T47D (cell line): ENCODE measurements at regions not wholly inside any gene's neighbourhood (a gene's known extent, or its start where the extent isn't known, plus 50 kb on each side); places are given as distances from the start of the nearest gene placed in this dataset.
A peak's percentile ranks its signal among the peaks of the same experiment; 100 is the strongest.

Experiments used
- DNase-seq, 2 experiments: peaks; one replicate each; pipeline versions ENCODE4 v3.0.0 to v3.0.0-alpha.2; 2011 to 2012; ENCODE audit warnings: low read depth in 1 of 2, low spot score in 1 of 2
- JUND ChIP-seq: IDR thresholded peaks from 2 replicates; pipeline ENCODE4 v1.6.1; 2012; ENCODE audit warnings: low read depth
- in situ Hi-C: cut with HindIII; loops from 2 replicates; pipeline ENCODE4 v1.10.0; 2016; ENCODE audit warnings: low sequenced_read_pairs, low pct_unique_long_range_greater_than_20kb

DNA sequence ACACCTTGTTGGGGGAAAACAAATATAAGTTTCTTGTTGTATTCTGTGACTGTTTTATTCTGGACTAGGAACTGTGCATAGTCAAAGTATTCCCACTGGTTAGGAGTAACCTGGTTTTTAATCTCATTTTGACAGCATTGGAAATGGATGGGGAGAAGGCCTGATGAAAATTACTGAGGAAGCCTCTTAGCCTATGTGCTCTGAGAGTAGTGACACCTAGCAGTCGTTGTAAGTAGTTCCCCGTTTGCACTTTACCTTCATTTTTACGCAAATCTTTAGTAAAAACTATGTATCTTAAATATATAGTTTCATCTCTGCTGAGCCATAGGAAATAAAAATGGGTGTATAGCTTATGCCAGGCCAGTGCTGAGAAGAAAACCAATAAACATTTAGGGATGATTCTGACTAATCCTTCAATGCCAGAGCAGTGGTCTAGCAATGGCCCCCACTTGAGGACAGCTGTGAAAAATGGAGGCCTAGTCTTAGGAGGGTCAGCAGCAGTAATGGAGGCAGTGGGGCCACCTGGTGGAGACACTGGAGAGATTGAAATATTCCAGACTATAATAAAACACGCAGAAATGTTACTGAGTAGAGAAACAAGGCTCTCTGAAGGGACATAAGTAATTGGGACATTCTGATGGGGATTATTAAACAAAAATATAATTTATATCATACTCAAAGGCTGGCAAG is 133.2 kb upstream of the NOVA1 start:
- peak in 1 of 2 experiments; percentile 54 for DNase-seq
- TF ChIP-seq JUND, result no peak

DNA sequence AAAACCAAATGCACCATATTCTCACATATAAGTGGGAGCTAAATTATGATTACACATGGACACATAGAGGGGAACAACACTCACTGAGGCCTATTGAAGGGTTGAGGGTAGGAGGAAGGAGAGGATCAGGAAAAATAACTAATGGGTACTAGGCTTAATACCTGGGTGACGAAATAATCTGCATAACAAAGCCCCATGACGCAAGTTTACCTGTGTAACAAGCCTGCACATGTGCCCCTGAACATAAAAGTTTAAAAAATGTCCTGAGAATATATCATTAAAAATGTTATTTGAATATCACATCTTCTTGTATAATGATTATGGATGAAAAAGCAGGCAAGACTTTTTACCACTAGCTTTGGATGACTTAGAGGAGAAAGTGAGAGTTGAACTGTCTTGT is 138.0 kb upstream of the NOVA1 start:
- TF ChIP-seq JUND, result no peak
- in situ Hi-C loops, result no loop called here

More for the DNA sequence above, 133.2 kb upstream of the NOVA1 start:
- in situ Hi-C loops, result no loop called here

DNA sequence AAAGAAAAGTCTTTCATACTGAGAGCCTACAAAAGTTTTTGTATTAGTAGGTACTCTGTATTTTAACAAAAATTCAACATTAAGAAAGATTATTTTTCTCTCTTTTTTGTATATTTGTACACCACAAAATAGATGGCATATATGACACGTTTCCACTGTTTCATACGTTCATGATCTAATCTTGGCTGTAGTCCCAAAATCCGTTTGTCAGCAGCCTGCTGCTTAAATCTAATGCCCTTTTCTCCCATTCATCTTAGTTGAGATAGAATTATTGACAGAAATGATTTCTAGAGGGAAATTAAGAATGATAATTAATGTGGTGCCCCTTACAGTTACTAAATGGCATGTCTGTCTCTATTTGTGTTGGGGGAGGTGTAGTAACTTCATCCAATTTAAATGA is 140.7 kb upstream of the NOVA1 start:
- no peak for DNase-seq
- in situ Hi-C loops, result no loop called here
- TF ChIP-seq JUND, result no peak

More for the DNA sequence above, 138.0 kb upstream of the NOVA1 start:
- no peak for DNase-seq

DNA sequence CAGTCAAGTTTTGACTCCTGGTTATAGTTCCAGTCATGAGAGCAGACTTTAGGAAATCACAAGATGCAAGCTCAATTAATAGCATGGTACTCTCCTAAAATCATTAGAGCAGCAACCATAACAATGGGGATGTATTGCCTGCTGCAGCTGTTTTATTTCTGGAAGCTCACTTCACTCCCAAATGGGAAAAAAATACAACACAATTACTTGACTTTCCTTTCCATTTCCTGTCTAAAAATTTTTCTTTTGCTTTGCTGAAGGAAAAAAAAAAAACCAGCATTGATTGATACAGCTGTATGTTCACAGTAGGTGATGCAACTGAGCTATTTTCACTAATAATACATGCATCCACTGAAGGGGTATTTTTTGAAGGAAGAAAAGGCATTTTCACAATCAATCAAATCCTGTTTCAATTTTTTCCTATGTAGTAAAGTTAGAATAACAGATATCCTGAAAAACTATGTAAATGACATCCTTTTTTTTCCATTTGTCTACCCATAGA is 143.9 kb upstream of the NOVA1 start:
- TF ChIP-seq JUND, result no peak
- in situ Hi-C loops, result no loop called here

DNA sequence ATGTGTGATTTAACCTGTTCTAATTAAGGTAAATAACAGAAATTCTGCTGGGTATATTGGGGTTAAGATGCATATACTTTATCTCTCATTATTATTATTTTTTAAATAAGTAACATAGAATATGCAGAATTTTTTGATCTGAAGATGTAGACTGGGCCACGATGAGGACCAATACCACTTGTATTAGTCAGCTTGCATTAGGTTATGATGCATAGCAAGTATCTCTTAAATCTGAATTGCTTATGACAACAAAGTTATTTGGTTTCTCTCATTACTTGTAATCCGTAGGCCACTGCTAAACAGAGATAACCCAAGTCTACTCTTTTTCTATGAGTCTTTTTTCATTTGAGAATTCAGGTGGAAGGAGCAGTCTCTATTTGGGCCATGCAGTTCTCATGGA is 145.5 kb upstream of the NOVA1 start:
- TF ChIP-seq JUND, result no peak
- in situ Hi-C loops, result no loop called here
- no peak for DNase-seq

More for the DNA sequence above, 143.9 kb upstream of the NOVA1 start:
- DNase-seq, result no peak

DNA sequence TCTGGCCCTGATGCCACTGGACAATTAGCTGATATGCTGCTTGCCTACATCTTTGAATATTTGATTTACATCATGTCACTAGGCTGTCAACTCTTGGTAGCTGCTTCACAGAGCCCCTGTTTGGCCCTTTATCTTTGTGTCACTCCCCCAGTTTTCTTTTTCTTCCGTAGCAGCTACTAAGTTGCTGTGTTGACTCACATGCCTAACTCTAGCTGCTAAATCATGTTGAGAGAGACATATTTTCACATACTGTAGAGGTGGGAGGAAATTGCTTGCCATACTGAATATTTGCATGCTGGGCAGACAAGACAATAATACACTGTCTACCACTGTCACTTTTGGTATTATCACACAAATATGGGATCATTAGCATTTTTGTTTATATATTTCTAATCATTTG is 147.1 kb upstream of the NOVA1 start:
- TF ChIP-seq JUND, result no peak
- in situ Hi-C loops, result no loop called here
- DNase-seq, result no peak

DNA sequence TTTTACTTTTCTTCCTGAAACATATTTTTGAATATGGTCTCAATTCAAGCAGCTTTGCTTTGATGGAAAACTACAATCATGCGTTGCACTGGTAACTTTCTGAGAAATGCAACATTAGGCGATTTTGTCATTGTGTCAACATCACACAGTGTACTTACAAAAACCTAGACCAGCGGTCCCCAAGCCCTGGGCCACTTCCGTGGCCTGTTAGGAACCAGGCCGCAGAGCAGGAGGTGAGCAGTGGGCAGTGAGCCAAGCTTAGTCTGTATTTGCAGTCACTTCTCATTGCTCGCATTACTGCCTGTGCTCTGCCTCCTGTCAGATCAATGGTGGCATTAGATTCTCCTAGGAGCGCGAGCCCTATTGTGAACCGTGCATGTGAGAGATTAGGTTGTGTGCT is 163.7 kb upstream of the NOVA1 start:
- DNase-seq, result peak in 1 of 2 experiments; percentile 22
- TF ChIP-seq JUND, result no peak
- in situ Hi-C loops, result no loop called here

DNA sequence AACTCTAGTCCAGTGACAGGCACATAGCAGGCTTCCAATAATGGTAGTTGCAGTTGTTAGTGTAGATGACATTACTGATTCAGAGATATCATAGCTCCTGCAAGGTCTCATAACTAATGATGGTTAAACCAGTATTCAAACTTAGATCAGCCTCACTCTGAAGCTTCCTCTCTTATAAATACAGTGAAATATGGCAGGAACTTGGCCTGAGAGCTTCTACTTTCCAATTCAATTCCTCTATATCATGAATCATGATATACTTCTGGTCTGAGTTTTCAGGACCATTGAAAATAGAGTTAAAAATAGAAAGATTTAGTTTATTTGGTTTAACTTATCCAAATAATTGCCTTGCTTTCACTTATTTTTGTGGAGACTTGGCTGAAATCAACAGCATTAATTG is 167.5 kb upstream of the NOVA1 start:
- DNase-seq, result no peak
- TF ChIP-seq JUND, result no peak
- in situ Hi-C loops, result no loop called here

DNA sequence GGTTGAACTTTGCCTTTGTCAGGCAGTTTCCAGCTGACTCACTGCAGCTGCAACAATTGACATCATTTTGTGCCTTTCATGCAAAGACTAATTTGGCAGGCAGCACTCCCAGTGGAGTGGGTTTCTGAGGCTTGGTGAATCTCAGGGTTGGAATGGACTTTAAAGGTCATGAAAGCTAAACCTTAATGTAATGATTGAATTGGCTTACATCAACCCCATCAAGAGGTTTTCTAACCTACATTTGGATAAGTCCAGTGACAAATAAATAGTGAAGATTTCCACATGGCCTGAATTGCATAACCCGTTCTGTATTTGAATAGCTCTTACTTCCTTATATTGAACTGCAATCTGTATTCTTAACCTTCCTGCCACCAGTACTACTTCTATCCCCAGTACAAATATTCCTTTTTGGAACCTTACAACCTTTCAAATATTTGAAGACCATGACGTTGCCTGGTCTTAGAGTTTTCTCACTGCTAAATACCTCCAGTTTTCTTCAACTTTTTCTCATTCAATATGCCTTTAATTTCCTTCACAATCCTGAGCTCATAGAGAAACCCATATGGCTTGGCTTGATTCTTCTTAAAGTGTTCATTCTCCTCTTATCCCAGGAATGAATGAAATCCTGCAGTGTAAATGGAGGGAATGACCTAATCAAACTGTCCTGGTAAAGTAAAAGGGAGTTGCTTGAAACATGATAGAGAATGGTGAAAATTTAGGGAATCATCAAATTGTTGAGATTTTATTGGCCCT is 168.1 kb upstream of the NOVA1 start:
- no peak for DNase-seq
- TF ChIP-seq JUND, result no peak

DNA sequence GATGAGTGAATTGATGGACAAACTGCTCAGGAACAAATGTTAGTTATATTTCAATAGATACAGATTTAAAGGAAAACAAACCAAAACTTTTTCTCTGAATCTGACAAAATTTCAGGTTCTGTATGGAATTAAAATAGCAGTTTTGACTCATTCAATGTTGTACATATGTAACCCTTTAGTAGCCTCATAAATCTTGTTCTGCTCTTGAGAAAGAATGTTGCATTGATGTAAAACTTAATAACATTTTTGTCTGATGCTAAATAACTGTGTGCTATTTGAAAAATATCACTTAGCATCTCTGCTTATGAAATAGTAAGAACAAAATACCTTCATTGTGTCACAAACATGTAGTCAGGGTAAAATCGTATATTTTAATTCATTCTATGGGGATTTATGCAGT is 168.9 kb upstream of the NOVA1 start:
- DNase-seq, result no peak
- no peak for TF ChIP-seq JUND
- in situ Hi-C loops, result no loop called here

More for the DNA sequence above, 168.1 kb upstream of the NOVA1 start:
- in situ Hi-C loops, result no loop called here

DNA sequence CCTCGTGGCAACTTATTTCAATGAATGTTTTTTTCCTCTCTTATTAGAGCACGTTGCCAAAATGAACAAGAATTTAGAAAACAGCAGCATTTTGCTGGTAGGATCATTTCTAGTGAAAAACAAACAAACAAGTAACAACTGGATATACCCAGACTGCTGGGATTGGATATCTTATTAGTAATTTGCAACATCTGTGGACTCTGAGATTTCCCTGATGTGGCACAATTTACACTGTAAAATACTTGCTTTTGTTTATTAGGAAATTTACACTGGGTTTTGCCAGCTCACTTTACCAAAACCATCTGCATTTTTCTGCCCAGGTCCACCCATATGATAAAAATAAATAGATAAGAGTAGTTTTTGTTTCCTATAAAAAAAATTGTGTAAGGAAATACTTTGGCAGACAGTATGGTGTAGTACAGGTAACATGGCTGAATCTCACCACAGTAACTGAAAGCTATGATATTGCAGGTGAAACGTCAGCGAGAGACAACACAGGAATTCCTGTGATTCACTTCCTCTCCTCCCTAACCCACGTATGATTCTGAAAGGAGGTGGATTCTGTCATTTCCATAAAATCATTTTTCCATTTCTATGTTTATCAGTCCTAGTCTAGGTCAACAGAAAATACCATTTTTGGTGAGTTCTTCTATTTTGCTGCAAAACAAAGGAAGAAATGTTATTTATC is 176.2 kb upstream of the NOVA1 start:
- no peak for DNase-seq
- TF ChIP-seq JUND, result no peak
- in situ Hi-C loops, result no loop called here

DNA sequence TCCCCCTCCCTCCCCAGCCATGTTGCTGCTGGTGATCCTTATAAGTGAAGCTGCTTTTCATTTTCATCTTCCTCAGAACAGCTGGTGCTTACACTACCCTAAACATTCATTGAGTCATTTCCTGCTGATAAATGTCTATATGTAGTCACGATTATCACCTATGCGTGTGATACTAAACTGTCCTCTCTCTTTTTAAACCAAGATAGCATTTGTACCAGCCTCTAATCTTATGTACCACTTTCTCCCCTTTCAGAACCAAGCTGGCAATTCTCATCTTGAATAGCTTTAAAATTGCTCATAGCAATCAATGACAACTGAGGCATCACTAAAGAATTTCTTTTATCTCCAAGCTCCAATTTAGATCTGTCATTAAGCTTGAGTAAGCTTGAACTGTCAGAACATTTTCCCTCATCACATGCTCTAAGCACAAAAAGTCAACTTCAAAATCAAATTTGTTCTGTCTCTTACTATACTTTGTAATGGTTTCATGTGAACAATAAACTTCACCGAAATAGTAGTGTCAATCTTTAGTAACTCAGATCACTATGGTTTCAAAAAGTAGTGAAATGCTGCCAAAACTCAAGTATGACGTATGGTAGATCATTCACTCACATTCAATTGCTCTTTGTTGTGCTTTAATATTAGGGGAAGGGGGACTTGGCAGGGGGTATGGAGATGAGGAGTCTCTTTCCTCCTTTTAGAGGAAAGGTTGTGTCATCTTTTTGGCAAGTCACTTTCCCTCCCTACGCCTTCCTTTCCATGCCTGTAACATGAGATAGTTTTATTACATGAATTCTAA is 178.1 kb upstream of the NOVA1 start:
- DNase-seq, result no peak
- in situ Hi-C loops, result no loop called here
- no peak for TF ChIP-seq JUND
